OCI-LY3 (cell line): ENCODE measurements at regions not wholly inside any gene's neighbourhood (a gene's known extent, or its start where the extent isn't known, plus 50 kb on each side); places are given as distances from the start of the nearest gene placed in this dataset.

Source experiments
- EZH2phosphoT487 ChIP-seq: fragments of 200-600 bp; shearing (Covaris generic); IDR thresholded peaks from 2 replicates; pipeline ENCODE4 v1.6.1; 2018; ENCODE audit warnings: antibody characterized with exemption, mixed run types, low read depth
- TF ChIP-seq, protein P1 (sequence below): fragments of 200-600, 300-600 bp; sonication (generic); IDR thresholded peaks from 2 replicates; pipeline ENCODE4 v1.5.1; 2014; ENCODE audit warnings: antibody characterized with exemption, low read length, low read depth

DNA sequence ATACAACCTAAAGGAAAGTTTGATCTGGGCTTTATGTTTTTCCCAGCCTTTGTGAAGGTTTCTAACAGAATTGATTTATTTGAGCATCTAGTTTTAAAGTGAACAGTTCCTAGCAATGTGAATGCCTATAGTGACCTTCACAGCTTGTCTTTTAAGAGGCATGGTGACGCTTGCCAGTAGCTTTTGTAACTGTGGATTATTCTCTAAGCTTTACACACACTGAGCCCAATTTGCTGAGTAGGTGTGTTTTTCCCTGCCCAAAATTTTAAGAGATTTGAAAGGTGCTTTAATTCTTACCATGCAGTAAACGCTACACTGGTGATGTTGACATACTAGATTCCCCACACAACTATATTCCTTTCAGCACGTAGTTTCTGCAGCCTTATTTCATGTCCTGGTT is 420.2 kb upstream of the AKR1E2 start:
- TF ChIP-seq, protein P1, sequence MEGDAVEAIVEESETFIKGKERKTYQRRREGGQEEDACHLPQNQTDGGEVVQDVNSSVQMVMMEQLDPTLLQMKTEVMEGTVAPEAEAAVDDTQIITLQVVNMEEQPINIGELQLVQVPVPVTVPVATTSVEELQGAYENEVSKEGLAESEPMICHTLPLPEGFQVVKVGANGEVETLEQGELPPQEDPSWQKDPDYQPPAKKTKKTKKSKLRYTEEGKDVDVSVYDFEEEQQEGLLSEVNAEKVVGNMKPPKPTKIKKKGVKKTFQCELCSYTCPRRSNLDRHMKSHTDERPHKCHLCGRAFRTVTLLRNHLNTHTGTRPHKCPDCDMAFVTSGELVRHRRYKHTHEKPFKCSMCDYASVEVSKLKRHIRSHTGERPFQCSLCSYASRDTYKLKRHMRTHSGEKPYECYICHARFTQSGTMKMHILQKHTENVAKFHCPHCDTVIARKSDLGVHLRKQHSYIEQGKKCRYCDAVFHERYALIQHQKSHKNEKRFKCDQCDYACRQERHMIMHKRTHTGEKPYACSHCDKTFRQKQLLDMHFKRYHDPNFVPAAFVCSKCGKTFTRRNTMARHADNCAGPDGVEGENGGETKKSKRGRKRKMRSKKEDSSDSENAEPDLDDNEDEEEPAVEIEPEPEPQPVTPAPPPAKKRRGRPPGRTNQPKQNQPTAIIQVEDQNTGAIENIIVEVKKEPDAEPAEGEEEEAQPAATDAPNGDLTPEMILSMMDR: no peak
- TF ChIP-seq EZH2phosphoT487: no peak
